SJCRH30 (cell line): ENCODE measurements at regions not wholly inside any gene's neighbourhood (a gene's known extent, or its start where the extent isn't known, plus 50 kb on each side); places are given as distances from the start of the nearest gene placed in this dataset.
A peak's percentile ranks its signal among the peaks of the same experiment; 100 is the strongest.

Experiments
- DNase-seq, 2 experiments: peaks; one replicate each; pipeline ENCODE4 v3.0.0-alpha.2; 2015 to 2020
- H3K27ac ChIP-seq: fragments of 250-450 bp; sonication (Bioruptor Pico); 2 replicates; pipeline ENCODE4 v1.5.1; 2020; ENCODE audit warnings: mild to moderate bottlenecking, moderate library complexity
- H3K27me3 ChIP-seq: fragments of 250-450 bp; sonication (Bioruptor Pico); 2 replicates; pipeline ENCODE4 v1.5.1; 2020; ENCODE audit warnings: mild to moderate bottlenecking, moderate library complexity
- H3K36me3 ChIP-seq: fragments of 250-450 bp; sonication (Bioruptor Pico); 2 replicates; pipeline ENCODE4 v1.5.1; 2020; ENCODE audit warnings: mild to moderate bottlenecking, moderate library complexity
- H3K4me1 ChIP-seq: fragments of 250-450 bp; sonication (Bioruptor Pico); 2 replicates; pipeline ENCODE4 v1.5.1; 2020; ENCODE audit warnings: mild to moderate bottlenecking, moderate library complexity
- H3K4me3 ChIP-seq: fragments of 250-450 bp; sonication (Bioruptor Pico); 2 replicates; pipeline ENCODE4 v1.5.1; 2020; ENCODE audit warnings: mild to moderate bottlenecking, moderate library complexity
- H3K9me3 ChIP-seq: fragments of 250-450 bp; sonication (Bioruptor Pico); replicated peaks from 2 replicates; pipeline ENCODE4 v1.5.1; 2020; ENCODE audit warnings: mild to moderate bottlenecking, moderate library complexity

- Histone ChIP-seq H3K36me3 (no peaks in the 10 kb centered on the region), H3K4me1 (no peaks in the 10 kb centered on the region), H3K4me3 (no peak overlapping the region), H3K9me3 (no peaks in the 10 kb centered on the region), H3K27me3 (0 out of 2 replicates have a peak, but pooled peaks cover 3% of the 10 kb centered on the region), H3K27ac (no peak overlapping the region)
- no peak for DNase-seq
Measured at GRCh38 chr7:25876092-25876491, 275.9 kb upstream of the NFE2L3 start.

- H3K27me3 ChIP-seq, result 0 out of 2 replicates have a peak, but pooled peaks cover 5% of the 10 kb centered on the region
- H3K36me3 ChIP-seq, result no peaks in the 10 kb centered on the region
- H3K4me1 ChIP-seq, result no peaks in the 10 kb centered on the region
- no peak overlapping the region for H3K27ac ChIP-seq
- DNase-seq, result no peak
- no peak overlapping the region for H3K4me3 ChIP-seq
- no peaks in the 10 kb centered on the region for H3K9me3 ChIP-seq
Measured at GRCh38 chr7:25877802-25878789, 273.9 kb upstream of the NFE2L3 start.

GRCh38 chr7:25879799-25880198 is 272.2 kb upstream of the NFE2L3 start:
- H3K9me3 ChIP-seq, result no peaks in the 10 kb centered on the region
- no peaks in the 10 kb centered on the region for H3K4me1 ChIP-seq
- DNase-seq, result no peak
- H3K27ac ChIP-seq, result no peak overlapping the region
- H3K4me3 ChIP-seq, result no peak overlapping the region
- no peaks in the 10 kb centered on the region for H3K36me3 ChIP-seq
- H3K27me3 ChIP-seq, result 0 out of 2 replicates have a peak, but pooled peaks cover 8% of the 10 kb centered on the region

- Histone ChIP-seq H3K27ac (no peak overlapping the region), H3K9me3 (no peaks in the 10 kb centered on the region), H3K36me3 (no peaks in the 10 kb centered on the region), H3K4me3 (no peak overlapping the region), H3K4me1 (peaks cover 6% of the 10 kb centered on the region), H3K27me3 (0 out of 2 replicates have a peak, but pooled peaks cover 8% of the 10 kb centered on the region)
- DNase-seq, result no peak
Measured at GRCh38 chr7:25881317-25882037, 270.5 kb upstream of the NFE2L3 start.

GRCh38 chr7:25882151-25882773 is 269.7 kb upstream of the NFE2L3 start:
- no peak for DNase-seq
- Histone ChIP-seq H3K4me1 (peaks cover 14% of the 10 kb centered on the region), H3K27me3 (0 out of 2 replicates have a peak, but pooled peaks cover 8% of the 10 kb centered on the region)

GRCh38 chr7:25884265-25884828 is 267.7 kb upstream of the NFE2L3 start:
- DNase-seq, result no peak
- H3K27me3 ChIP-seq, result peaks cover 8% of the 10 kb centered on the region; the same call in 1 of the 2 replicates
- no peak overlapping the region for H3K27ac ChIP-seq
- H3K4me1 ChIP-seq, result peaks cover 25% of the 10 kb centered on the region
- H3K36me3 ChIP-seq, result no peaks in the 10 kb centered on the region
- no peak overlapping the region for H3K4me3 ChIP-seq
- H3K9me3 ChIP-seq, result no peaks in the 10 kb centered on the region

More at GRCh38 chr7:25882151-25882773, 269.7 kb upstream of the NFE2L3 start:
- Histone ChIP-seq H3K36me3 (no peaks in the 10 kb centered on the region), H3K27ac (no peak overlapping the region), H3K4me3 (no peak overlapping the region), H3K9me3 (no peaks in the 10 kb centered on the region)

GRCh38 chr7:25885057-25885576 is 266.9 kb upstream of the NFE2L3 start:
- Histone ChIP-seq H3K27me3 (peaks cover 11% of the 10 kb centered on the region; the same call in 1 of the 2 replicates), H3K4me1 (peaks cover 25% of the 10 kb centered on the region), H3K36me3 (no peaks in the 10 kb centered on the region), H3K4me3 (no peak overlapping the region), H3K27ac (no peak overlapping the region), H3K9me3 (no peaks in the 10 kb centered on the region)
- no peak for DNase-seq

- H3K36me3 ChIP-seq, result no peaks in the 10 kb centered on the region
- peak; percentile 19 to 27 for DNase-seq
- no peaks in the 10 kb centered on the region for H3K9me3 ChIP-seq
- no peak overlapping the region for H3K27ac ChIP-seq
- H3K4me1 ChIP-seq, result peaks cover 25% of the 10 kb centered on the region
- H3K27me3 ChIP-seq, result peaks cover 11% of the 10 kb centered on the region; the same call in 1 of the 2 replicates
- no peak overlapping the region for H3K4me3 ChIP-seq
Measured at GRCh38 chr7:25886387-25887240, 265.4 kb upstream of the NFE2L3 start.

- Histone ChIP-seq H3K27ac (no peak overlapping the region), H3K36me3 (no peaks in the 10 kb centered on the region), H3K4me1 (peaks cover 25% of the 10 kb centered on the region), H3K9me3 (no peaks in the 10 kb centered on the region), H3K27me3 (peaks cover 7% of the 10 kb centered on the region; the same call in 1 of the 2 replicates), H3K4me3 (no peak overlapping the region)
- DNase-seq, result no peak
Measured at GRCh38 chr7:25887266-25887665, 264.7 kb upstream of the NFE2L3 start.

- DNase-seq, result no peak
- Histone ChIP-seq H3K4me3 (no peak overlapping the region), H3K36me3 (no peaks in the 10 kb centered on the region)
Measured at GRCh38 chr7:25887795-25888559, 264.0 kb upstream of the NFE2L3 start.

GRCh38 chr7:25889765-25890164 is 262.2 kb upstream of the NFE2L3 start:
- Histone ChIP-seq H3K4me3 (no peak overlapping the region), H3K36me3 (no peaks in the 10 kb centered on the region), H3K27me3 (peaks cover 3% of the 10 kb centered on the region; the same call in 1 of the 2 replicates), H3K27ac (no peak overlapping the region), H3K4me1 (peaks cover 29% of the 10 kb centered on the region), H3K9me3 (no peaks in the 10 kb centered on the region)
- DNase-seq, result no peak

More at GRCh38 chr7:25887795-25888559, 264.0 kb upstream of the NFE2L3 start:
- no peak overlapping the region for H3K27ac ChIP-seq
- peaks cover 7% of the 10 kb centered on the region; the same call in 1 of the 2 replicates for H3K27me3 ChIP-seq
- H3K4me1 ChIP-seq, result peaks cover 29% of the 10 kb centered on the region
- H3K9me3 ChIP-seq, result no peaks in the 10 kb centered on the region

- Histone ChIP-seq H3K4me3 (no peak overlapping the region), H3K36me3 (no peaks in the 10 kb centered on the region), H3K4me1 (peaks cover 22% of the 10 kb centered on the region), H3K27me3 (peaks cover 3% of the 10 kb centered on the region; the same call in 1 of the 2 replicates), H3K27ac (no peak overlapping the region), H3K9me3 (no peaks in the 10 kb centered on the region)
- DNase-seq, result no peak
Measured at GRCh38 chr7:25891591-25891990, 260.4 kb upstream of the NFE2L3 start.

- Histone ChIP-seq H3K4me3 (peak overlapping the region; percentile 60; the same call in 1 of the 2 replicates), H3K27ac (no peak overlapping the region), H3K36me3 (no peaks in the 10 kb centered on the region), H3K9me3 (no peaks in the 10 kb centered on the region), H3K4me1 (peaks cover 7% of the 10 kb centered on the region), H3K27me3 (peaks cover 3% of the 10 kb centered on the region; the same call in 1 of the 2 replicates)
- no peak for DNase-seq
Measured at GRCh38 chr7:25893436-25893835, 258.6 kb upstream of the NFE2L3 start.
